ENCODE measurements at regions not wholly inside any gene's neighbourhood (a gene's known extent, or its start where the extent isn't known, plus 50 kb on each side); places are given as distances from the start of the nearest gene placed in this dataset.

DNA sequence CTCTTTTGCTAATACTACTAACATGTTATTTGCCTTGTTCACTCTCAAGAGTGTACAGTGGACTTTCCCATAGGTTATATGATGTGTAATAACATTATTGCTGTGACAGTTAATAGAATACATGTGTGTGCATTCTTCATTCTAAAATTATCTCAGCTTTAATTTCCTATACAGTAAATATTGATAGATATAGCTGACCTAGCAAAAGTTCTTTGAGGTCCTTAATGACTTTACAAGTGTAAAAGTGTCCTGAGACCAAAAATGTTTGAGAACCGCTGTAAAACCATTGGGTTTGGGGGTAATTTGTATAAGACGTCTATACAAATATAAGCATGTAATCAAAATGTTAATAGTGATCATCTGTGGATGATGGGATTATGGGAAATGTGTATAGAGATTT lies 469.5 kb upstream of the PROK2 start:
- TF ChIP-seq, protein P1, sequence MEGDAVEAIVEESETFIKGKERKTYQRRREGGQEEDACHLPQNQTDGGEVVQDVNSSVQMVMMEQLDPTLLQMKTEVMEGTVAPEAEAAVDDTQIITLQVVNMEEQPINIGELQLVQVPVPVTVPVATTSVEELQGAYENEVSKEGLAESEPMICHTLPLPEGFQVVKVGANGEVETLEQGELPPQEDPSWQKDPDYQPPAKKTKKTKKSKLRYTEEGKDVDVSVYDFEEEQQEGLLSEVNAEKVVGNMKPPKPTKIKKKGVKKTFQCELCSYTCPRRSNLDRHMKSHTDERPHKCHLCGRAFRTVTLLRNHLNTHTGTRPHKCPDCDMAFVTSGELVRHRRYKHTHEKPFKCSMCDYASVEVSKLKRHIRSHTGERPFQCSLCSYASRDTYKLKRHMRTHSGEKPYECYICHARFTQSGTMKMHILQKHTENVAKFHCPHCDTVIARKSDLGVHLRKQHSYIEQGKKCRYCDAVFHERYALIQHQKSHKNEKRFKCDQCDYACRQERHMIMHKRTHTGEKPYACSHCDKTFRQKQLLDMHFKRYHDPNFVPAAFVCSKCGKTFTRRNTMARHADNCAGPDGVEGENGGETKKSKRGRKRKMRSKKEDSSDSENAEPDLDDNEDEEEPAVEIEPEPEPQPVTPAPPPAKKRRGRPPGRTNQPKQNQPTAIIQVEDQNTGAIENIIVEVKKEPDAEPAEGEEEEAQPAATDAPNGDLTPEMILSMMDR (IDR thresholded peaks at IDR 0.05) = no peak
- TF ChIP-seq EZH2phosphoT487 (IDR thresholded peaks at IDR 0.05) (no peak), EZH2 (IDR thresholded peaks at IDR 0.05) (no peak)
